GM21381 (cell line): ENCODE measurements at regions not wholly inside any gene's neighbourhood (a gene's known extent, or its start where the extent isn't known, plus 50 kb on each side); places are given as distances from the start of the nearest gene placed in this dataset.

ENCODE experiments used
- ATAC-seq: cut with Tn5 transposase; IDR thresholded peaks from one replicate; pipeline ENCODE4 v1.9.1; 2021; ENCODE audit warnings: mild to moderate bottlenecking, moderate library complexity; ENCODE audit not compliant: unreplicated experiment

- ATAC-seq = no peak
Observed at GRCh38 chr1:96992871-96993270, 271.3 kb downstream of the PTBP2 start.

GRCh38 chr1:96995351-96995750 is 273.8 kb downstream of the PTBP2 start:
- no peak for ATAC-seq

- ATAC-seq = no peak
Observed at GRCh38 chr1:96996001-96996400, 274.4 kb downstream of the PTBP2 start.

- no peak for ATAC-seq
Observed at GRCh38 chr1:96997717-96998116, 276.1 kb downstream of the PTBP2 start.

- ATAC-seq = no peak
Observed at GRCh38 chr1:96998466-96998865, 276.9 kb downstream of the PTBP2 start.

GRCh38 chr1:96999191-96999590 is 277.6 kb downstream of the PTBP2 start:
- no peak for ATAC-seq

GRCh38 chr1:97004054-97004453 is 282.5 kb downstream of the PTBP2 start:
- no peak for ATAC-seq

GRCh38 chr1:97004743-97005142 is 283.2 kb downstream of the PTBP2 start:
- ATAC-seq = no peak

GRCh38 chr1:97006044-97006661 is 284.6 kb downstream of the PTBP2 start:
- no peak for ATAC-seq

- ATAC-seq = no peak
Observed at GRCh38 chr1:97007840-97008604, 286.4 kb downstream of the PTBP2 start.

GRCh38 chr1:97010566-97011264 is 289.1 kb downstream of the PTBP2 start:
- ATAC-seq = no peak

GRCh38 chr1:97013136-97013535 is 291.6 kb downstream of the PTBP2 start:
- ATAC-seq = no peak

GRCh38 chr1:97013941-97014340 is 292.4 kb downstream of the PTBP2 start:
- ATAC-seq = no peak

GRCh38 chr1:97014426-97014825 is 292.8 kb downstream of the PTBP2 start:
- no peak for ATAC-seq

- no peak for ATAC-seq
Observed at GRCh38 chr1:97017895-97018294, 296.3 kb downstream of the PTBP2 start.
